NCI-H1092 treated with DMSO at 0.1 percent for 48 hours (cell line): ENCODE measurements at regions not wholly inside any gene's neighbourhood (a gene's known extent, or its start where the extent isn't known, plus 50 kb on each side); places are given as distances from the start of the nearest gene placed in this dataset.
"Not testable (repeated sequence)": the region's sequence is repeated elsewhere in the genome, so short reads cannot be mapped to it uniquely, and the experiment has no call there.

Experiments
- DNase-seq: peaks from one replicate; lab custom pipeline; 2025; lab: John Stamatoyannopoulos, UW

DNA sequence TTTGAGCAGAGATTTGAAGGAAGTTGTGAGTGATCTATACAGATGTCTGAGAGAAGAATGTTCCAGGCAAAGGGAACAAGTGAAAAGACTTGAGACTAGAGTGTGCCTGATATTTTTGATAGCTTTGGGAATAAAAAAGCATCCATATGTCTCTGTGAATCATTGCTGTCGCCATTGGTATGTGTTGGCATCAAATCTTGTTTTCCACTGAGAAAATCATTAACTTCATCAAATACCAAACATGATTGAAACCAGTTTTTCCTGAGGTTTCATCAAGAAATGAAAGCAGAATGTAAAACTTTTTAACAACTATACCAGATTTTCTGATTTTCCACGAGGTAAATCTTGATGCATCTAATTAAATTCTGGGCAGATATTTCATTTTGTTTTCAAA is 862.6 kb downstream of the DIAPH3 start:
- no peak for DNase-seq

DNA sequence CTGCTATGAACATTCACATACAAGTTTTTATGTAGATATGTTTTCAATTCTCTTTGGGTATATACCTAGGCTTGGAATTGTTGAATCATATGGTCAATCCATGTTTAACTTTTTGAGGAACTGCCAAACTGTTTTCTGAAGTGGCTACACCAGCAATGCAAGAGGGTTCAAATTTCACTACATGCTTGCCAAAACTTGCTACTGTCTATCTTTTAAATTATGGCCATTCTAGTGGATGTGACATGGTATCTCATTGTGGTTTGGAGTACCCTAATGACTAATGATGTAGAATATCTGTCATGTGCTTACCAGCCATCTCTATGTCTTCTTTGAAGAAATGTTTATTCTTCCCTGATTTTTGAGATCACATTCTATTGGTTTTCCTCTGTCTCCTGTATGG is 860.3 kb downstream of the DIAPH3 start:
- DNase-seq = peak; percentile 45

DNA sequence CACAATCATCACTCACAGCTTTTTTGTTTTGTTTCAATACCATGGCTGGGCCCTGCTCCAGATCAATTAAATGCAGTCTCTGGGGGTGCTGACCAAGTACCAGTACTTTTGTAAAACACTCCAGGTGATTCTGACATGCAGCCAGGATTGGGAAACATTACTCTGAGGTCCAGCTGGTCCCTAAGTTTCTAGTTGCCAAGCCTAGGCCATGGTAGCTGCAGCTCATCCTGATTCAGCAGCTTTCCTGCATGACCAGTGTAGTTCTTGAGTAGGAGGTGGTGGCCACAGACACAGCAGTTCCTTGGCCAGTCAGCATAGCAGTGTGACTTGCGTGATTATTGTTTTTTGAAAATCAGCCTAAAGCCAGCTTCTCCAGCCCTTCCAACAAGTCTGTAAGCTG is 859.1 kb downstream of the DIAPH3 start:
- DNase-seq = peak; percentile 84

DNA sequence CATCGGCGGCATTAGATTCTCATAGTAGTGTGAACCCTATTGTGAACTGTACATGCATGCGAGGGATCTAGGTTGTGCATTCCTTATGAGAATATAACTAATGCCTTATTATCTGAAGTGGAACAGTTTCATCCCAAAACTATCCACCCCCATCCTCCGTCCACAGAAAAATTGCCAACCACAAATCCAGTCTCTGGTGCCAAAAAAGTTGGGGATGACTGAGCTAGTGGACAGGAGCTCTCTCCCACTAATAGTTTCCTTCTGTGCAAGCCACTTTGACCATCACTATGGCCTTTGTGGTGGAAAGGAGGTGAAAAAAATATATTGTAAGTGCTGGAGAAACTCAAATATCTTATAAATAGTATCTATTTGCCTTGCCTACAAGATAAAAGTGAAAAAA is 857.8 kb downstream of the DIAPH3 start:
- no peak for DNase-seq

DNA sequence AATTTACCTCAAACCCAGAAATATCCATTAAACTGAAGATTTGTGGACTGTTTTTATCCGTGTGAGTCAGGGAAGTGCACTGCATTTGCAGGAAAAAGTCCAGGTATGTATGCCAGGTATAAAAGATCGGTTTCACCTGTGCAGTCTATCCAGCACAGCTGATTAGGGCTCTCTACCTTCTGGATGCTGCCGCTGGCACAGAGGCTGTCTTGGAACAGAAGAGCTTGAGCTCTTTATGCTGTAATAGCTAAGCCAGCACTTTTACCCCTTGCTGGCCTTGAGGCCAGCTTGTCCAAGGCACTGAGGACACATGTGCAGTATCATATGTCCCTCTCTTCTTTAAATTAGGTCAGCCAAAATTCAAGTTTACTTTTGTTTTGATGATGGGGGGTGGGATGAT is 851.0 kb downstream of the DIAPH3 start:
- no peak for DNase-seq

DNA sequence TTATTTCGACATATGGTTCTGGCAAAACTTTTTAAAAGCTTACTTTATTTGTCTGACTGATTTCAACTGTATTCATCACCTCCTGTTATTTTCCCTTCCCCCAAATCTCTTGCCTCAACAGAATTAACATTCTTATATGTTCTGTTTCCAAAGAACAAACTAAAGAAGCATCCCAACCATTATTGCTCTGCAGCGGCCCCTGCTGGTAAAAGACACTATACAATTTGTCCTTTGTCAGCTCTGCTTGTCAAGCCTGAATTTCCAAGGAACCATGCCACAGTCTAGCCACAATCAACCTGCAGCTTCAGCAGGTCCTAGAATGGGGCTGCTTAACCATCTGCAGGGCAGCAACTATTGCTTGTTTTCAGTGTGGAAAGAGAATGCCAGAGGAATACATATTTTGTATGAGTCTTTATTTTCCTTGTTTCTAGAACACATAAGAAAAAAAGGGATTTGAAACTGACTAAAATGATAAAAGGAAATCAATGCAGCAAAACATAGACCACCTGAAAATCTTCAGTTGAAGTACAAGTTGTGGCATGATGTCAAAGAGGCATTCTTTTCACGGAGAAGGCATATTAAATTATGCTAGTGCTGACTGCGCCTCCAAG is 845.3 kb downstream of the DIAPH3 start:
- peak; percentile 81 for DNase-seq

DNA sequence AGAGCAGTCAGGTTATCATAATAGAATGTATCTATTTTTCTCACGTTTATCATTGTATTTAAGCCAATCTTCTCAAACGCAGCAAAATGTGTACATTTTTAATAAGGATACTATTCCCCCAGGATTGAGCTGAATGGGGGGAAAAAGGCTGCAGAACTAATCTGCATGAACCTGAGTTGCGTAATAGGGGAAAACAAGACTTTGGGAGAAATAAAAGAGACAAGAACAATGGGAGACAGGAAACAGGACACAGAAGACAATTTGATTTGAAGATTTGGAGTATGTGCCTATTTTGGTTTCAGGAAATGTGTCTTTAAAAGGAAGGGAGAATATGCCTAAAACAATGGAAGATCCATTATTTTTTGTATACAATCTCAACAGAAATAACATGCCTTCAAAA is 844.5 kb downstream of the DIAPH3 start:
- no peak for DNase-seq

DNA sequence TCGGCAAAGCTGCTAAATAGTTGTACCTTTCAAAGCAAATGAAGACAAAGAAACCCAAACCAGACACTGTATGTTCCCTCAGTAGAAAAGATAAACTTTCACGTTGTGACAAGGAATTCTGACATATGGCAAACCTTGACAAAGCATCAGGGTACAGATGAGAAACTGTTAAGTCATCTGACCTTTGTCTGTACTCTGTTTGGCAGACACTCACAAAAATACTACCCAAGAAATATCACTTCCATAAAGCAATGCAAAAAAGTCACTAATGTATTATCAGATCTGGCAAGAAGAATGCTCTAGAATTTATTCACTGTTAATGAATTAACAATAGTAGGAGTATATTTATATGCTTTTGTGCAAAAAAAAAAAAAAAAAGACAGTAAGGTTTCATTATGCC is 843.7 kb downstream of the DIAPH3 start:
- DNase-seq = no peak

DNA sequence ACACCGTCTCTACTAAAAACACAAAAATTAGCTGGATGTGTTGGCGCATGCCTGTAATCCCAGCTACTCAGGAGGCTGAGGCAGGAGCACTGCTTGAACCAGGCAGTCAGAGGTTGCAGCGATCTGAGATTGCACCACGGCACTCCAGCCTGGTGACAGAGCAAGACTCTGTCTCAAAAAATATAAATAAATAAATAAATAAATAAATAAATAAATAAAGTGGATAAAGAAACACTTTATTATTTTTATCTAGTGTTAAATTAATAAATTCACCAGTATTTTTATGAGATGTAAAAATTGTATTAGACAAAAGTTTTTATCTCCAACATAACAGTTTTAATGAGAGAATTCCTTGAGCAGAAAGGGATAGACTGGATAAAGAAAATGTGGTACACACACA is 839.3 kb downstream of the DIAPH3 start:
- DNase-seq = not testable (repeated sequence)

DNA sequence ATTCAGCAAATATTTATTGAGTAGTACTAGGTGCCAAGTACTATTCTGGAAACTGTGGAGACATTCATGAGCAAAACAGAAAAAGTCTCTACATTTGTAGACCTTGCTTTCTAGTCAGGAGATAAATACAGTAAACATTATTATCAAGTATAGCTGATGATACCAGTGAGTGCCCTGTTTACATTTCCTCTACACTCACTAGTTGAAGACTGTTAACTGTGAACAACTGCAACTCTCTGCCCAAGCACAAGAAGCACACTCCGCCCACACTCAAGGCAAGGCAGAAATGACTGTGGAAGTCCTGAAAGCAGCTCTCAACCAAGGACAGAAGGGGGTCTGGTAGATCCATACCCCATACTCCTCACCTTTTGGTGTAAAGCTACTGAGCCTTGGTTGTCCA is 837.0 kb downstream of the DIAPH3 start:
- no peak for DNase-seq

DNA sequence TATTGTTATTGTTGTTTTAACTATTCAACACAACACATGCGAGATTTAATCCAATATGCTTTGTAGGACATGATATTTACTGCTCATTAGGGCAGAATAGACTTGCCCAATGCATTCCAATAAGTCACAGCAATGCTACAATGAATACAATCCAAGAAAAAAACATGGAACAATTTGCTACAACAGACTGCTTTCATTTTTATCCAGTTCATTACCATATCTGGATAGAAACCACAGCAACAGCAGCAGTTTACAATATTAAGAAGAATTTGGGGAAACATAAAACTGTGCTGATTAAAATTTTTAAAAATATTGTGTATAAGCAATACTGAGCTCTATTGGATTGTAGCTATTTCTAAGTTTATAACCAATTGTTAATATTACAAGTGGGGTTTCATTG is 833.0 kb downstream of the DIAPH3 start:
- no peak for DNase-seq

DNA sequence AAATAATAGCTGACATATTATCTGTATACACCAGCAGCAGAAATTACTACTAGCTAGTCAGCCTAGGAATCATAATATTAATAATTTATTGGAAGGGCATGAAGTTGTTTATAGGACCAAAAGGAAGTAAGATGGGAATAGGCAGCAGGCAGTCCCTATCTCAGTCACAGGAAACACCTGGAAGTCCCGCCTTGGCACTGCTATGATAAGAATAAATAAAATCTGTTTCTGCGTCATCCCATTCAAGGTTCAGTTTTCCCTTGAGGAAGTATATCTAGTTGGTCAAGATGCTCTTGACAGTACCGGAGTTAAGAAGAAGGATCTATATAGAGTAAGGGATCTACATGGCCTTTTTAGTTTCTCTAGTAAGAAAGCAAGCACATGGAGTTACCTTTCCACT is 830.8 kb downstream of the DIAPH3 start:
- no peak for DNase-seq

DNA sequence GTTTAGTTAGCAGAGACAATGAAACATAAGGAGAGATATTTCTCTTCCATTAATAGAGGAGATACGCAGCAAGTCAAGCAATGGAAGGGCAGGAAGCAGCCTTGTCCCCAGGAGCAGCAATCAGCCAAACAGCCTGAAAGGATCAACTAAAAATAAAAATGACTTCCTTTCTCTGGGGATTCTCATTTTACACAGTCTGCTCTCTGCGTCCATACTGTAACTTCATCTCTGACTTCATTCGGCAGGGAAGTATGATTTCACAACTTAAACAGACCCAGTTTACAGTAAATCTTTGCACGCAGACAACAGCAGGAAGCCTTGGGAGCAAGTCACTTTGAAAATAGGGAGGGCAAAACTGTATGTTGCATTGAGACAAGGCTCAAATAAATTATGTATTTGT is 826.7 kb downstream of the DIAPH3 start:
- DNase-seq = no peak

DNA sequence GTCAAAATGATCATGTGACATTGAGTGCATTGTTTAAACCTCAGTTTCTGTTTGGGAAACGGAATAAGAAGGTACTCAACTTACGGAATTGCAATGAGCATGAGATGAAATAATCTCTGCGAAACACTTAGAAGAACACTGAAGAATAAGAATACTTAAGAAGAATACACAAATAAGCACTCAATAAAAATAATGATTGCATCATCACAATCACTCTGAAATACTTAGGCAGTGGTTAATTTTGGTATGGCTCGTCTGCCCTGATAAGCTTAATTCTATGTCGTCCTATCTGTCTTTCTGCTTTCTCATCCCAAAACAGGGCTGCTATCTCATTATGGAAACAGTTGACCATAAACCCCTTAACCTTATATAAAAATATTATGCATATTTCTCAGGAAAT is 823.6 kb downstream of the DIAPH3 start:
- DNase-seq = no peak

DNA sequence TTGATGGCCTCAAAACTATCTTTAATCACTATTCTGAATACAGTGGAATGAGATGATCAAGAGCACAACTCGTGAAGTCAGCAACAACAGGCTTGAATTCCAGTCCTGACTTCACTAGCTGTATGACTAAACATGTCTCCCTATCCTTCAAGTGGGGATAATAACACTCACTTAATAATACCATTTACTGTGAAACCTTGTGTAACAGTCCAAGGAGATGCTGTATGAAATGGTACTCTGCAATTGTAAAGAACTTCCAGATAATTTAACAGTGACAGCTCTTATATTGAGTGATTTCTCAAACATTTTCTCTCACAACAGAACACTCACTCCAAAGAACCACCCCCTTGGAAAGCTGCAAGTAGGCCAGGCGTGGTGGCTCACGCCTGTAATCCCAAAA is 823.1 kb downstream of the DIAPH3 start:
- DNase-seq = no peak

DNA sequence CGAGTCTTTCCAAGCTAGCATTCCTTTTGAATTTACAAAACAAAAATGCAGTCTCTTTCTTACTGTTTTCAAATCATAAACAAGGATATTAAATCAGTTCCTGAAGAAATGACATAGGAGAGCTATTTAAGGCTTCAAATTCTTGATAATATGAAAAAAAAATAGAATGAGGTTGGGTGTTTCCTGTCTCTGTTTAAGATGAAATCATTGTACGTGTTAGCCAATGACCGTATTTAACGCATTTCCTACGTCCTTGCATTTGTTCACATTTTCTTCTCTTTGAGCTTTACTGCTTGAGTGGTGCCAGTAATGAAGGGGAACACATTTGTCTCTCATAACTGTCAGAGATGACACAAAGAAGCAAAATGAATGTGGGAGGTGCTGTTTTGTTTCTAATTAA is 821.3 kb downstream of the DIAPH3 start:
- no peak for DNase-seq

DNA sequence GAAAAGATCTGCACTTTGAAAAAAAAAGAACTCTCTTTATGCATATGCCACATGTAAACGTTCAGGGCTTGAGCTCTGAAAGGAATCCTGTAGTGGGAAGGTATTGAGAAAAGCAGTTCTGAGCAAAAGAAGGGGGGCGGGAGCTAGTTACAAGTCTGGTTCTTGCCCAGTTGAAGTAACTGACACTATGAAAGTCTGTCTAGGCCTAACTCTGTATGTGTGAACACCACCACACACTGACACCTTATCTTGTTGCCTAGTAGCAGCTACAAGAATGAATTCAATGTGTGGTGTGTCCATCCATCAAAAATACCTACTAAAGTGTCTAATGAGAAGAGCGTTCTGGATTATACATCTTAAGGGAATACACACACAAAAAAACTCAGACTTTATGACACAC is 820.6 kb downstream of the DIAPH3 start:
- DNase-seq = no peak

DNA sequence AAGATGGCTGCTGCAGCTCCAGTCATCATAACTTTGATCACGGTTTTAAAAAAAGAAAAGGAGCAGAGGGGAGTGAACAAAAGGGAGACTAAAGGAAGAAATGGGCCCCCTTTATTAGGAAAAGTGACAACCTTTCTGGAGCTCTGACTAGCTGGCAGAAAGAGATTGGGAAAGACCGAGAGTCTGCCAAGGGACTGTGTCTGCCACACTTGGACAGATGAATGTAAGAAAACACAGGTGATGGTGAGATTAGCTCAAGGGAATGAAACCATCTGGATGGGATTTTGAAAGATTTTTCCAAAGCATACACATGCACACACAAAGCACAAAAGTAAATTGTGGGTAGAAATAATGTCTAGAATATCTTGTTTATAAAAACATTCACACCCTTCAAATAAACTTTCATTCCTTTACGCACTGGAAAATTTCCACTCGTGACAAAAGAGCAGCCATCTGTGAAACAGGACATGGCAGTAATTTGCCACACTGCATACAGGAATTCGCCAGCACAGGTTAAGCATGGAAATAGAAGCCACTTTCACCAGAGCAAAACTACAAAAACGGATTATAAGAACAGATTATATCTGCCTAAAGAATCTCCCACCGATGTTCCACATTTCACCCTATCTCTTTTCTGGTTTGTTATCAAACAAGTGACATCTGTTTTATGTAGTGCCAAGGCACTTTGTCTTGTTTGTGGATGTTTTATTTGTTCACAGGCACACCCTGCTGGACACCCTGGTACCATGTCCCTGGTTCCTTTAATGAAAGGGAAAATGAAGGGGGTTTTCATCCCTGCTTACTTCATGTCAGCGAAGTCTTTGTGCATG is 819.5 kb downstream of the DIAPH3 start:
- DNase-seq = no peak

DNA sequence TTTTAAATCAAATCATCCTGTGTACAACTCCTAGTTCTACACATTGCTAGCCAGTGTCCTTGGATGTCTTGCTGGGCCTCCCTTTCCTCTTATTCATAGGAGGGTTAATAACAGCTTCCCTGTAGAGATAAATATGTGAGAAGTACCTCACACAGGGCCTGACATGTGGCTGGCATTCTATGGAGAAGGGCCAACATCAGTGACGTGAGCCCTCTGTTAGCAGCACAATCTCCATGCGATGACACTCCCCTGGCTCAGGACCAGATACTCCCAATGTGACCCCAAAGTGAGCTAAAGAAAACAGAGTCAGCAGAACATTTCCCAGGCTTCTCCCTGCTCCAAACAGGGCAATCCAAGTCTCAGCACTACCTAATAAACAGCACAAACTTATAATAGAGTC is 818.4 kb downstream of the DIAPH3 start:
- no peak for DNase-seq

DNA sequence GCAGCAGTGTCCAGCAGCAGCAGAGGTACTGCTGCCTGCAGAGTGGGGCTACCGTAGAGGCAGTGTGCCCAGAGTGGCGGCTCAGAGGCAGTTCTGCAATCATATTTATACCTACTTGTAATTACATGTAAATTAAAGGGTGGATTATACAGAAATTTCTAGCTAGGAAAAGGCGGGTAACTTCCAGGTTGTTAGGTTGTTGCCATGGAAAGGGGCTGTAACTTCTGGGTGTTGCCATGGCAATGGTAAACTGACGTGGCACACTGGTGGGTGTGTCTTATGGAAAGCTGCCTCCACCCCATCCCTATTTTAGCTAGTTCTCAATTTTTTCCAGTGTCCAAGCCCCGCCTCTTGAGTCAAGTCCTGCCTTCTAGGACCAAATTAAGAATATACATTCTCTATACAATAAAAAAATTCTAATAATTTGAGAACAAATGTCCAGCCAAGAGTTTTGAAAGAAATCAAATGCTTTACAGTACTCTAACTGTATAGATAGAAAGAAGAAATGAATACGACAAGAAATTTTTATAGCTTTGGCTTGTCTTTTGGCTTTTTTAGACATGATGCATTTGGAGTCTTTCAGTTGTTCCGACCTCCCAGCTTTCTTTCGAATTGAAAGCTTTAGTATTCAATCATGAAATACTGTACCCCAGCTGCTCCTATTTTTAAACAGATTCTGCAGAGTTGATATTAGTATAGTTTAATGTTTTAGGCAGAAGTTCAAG is 816.6 kb downstream of the DIAPH3 start:
- DNase-seq = no peak

DNA sequence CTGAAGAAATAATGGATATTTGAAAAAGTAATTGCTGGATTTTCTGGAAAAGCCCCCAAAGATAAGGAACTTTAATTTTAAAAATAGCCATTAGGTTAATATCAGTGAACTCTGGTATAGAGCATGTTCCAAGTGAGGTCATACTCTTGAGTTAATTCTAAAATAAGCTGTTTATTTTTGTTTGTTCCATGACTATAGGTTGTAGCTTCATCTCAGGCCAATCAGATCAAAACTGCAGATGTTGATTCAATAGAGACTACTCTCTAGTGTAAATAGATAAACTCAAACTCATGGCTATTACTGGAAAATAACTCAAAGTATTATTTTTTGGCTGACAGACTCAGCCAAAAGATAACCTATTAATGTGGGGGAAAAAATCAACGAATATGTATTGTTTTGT is 815.1 kb downstream of the DIAPH3 start:
- DNase-seq = no peak

DNA sequence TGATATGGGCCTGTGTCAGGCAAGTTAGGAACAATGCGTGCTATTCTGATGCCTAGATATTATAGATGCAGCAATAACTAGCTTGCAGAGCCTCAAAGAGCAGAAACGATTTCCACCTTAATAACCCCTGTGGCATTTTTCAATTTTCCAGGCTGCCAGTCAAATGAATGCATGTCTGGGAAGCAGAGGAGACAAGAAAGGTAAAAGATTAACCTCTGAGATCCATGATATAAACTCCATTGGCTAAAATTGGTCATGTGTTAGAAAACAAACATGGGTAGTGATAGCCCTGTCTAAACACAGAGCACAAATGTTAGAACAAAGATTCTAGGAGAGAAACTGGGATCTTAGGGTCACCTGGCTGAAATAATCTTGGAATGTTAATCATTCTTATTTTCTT is 811.1 kb downstream of the DIAPH3 start:
- no peak for DNase-seq

DNA sequence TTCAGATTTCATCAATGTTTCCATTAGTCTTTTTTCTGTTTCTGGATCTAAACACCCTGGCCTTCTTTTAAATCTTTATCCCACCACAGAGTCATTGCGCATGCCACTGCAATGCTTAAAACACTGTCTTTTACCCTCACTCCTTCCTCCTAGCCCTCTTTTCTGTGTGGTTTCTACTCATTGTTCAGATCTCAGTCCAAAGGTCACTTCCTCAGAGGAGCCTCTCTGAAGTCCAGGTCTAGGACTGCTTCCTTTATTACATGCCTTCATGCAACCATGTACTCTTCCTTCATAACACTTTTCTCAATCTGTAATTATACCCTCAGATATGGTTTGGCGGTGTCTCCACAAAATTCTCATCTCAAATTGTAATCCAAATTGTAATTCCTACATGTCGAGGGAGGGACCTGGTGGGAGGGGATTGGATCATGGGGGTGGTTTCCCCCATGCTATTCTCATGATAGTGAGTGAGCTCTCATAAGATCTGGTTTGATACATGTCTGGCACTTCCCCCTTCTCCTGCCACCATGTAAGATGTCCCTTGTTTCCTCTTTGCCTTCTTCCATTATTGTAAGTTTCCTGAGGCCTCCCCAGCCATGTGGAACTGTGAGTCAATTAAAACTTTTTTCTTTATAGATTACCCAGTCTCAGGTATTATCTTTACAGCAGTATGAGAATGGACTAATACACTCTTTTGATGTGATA is 808.9 kb downstream of the DIAPH3 start:
- DNase-seq = no peak
